ENCODE measurements at regions not wholly inside any gene's neighbourhood (a gene's known extent, or its start where the extent isn't known, plus 50 kb on each side); places are given as distances from the start of the nearest gene placed in this dataset.

GRCh38 chr6:15184441-15184861 lies 61.4 kb upstream of the JARID2 start:
- TF ChIP-seq CTCF (IDR thresholded peaks at IDR 0.05) (no peak), POLR2A (IDR thresholded peaks at IDR 0.05) (no peak), POLR2AphosphoS5 (IDR thresholded peaks at IDR 0.05) (no peak), EP300 (IDR thresholded peaks at IDR 0.05; ENCODE audit: low read depth) (no peak)
